DOHH2 (cell line): ENCODE measurements at regions not wholly inside any gene's neighbourhood (a gene's known extent, or its start where the extent isn't known, plus 50 kb on each side); places are given as distances from the start of the nearest gene placed in this dataset.
"Not testable (repeated sequence)": the region's sequence is repeated elsewhere in the genome, so short reads cannot be mapped to it uniquely, and the experiment has no call there.

Source experiments
- H3F3A ChIP-seq: fragments of 200-600 bp; sonication (generic), shearing (Covaris generic); 2 replicates; pipeline ENCODE4 v1.6.0; 2016; ENCODE audit warnings: antibody characterized with exemption, mild to moderate bottlenecking; ENCODE audit not compliant: control insufficient read depth, insufficient read depth
- H3K27ac ChIP-seq: fragments of 200-600 bp; sonication (generic); 2 replicates; pipeline ENCODE4 v1.5.1; 2014; ENCODE audit warnings: low read depth, mild to moderate bottlenecking, low read length, moderate library complexity
- H3K27me3 ChIP-seq: fragments of 200-600 bp; sonication (generic); 2 replicates; pipeline ENCODE4 v1.6.1; 2014; ENCODE audit warnings: mild to moderate bottlenecking, low read length, mixed read lengths; ENCODE audit not compliant: control insufficient read depth
- H3K36me3 ChIP-seq: fragments of 200-600 bp; sonication (generic); 2 replicates; pipeline ENCODE4 v1.6.1; 2014; ENCODE audit warnings: mild to moderate bottlenecking, low read length, moderate library complexity, mixed read lengths; ENCODE audit not compliant: control insufficient read depth
- H3K4me1 ChIP-seq: fragments of 200-600 bp; sonication (generic); 2 replicates; pipeline ENCODE4 v1.6.1; 2014; ENCODE audit warnings: mild to moderate bottlenecking, low read length, mixed read lengths; ENCODE audit not compliant: control insufficient read depth
- H3K4me2 ChIP-seq: fragments of 200-600 bp; sonication (generic); 2 replicates; pipeline ENCODE4 v1.6.0; 2014; ENCODE audit warnings: mild to moderate bottlenecking, low read length, moderate library complexity
- H3K4me3 ChIP-seq: fragments of 200-600 bp; sonication (generic); 2 replicates; pipeline ENCODE4 v1.5.1; 2014; ENCODE audit warnings: mild to moderate bottlenecking, low read length, mixed read lengths
- H3K79me2 ChIP-seq: fragments of 200-600 bp; sonication (generic); 2 replicates; pipeline ENCODE4 v1.6.1; 2014; ENCODE audit warnings: mild to moderate bottlenecking, low read length, mixed read lengths; ENCODE audit not compliant: control insufficient read depth
- H3K9me2 ChIP-seq: fragments of 200-600 bp; sonication (generic); replicated peaks from 2 replicates; pipeline ENCODE4 v1.6.1; 2014; ENCODE audit warnings: mild to moderate bottlenecking, low read length, mixed read lengths; ENCODE audit not compliant: control insufficient read depth
- H3K9me3 ChIP-seq: fragments of 200-600 bp; sonication (generic); 2 replicates; pipeline ENCODE4 v1.6.1; 2014; ENCODE audit warnings: antibody characterized with exemption, low read length, mixed read lengths; ENCODE audit not compliant: control insufficient read depth, insufficient read depth
- H4K20me1 ChIP-seq: fragments of 200-600 bp; sonication (generic); 2 replicates; pipeline ENCODE4 v1.6.0; 2014; ENCODE audit warnings: low read depth, mild to moderate bottlenecking, antibody characterized with exemption, low read length, moderate library complexity; ENCODE audit not compliant: control insufficient read depth, insufficient read depth
- EZH2phosphoT487 ChIP-seq: fragments of 200-600 bp; sonication (generic); IDR thresholded peaks from 2 replicates; pipeline ENCODE4 v1.6.1; 2017; ENCODE audit warnings: borderline replicate concordance, mild to moderate bottlenecking, antibody characterized with exemption, low read length, moderate library complexity, mixed read lengths
- TF ChIP-seq, protein P1 (sequence below): fragments of 200-600 bp; sonication (generic); IDR thresholded peaks from one replicate; pipeline ENCODE4 v1.5.1; 2014; ENCODE audit warnings: antibody characterized with exemption, mild to moderate bottlenecking, low read depth, low read length; ENCODE audit not compliant: poor library complexity, severe bottlenecking

DNA sequence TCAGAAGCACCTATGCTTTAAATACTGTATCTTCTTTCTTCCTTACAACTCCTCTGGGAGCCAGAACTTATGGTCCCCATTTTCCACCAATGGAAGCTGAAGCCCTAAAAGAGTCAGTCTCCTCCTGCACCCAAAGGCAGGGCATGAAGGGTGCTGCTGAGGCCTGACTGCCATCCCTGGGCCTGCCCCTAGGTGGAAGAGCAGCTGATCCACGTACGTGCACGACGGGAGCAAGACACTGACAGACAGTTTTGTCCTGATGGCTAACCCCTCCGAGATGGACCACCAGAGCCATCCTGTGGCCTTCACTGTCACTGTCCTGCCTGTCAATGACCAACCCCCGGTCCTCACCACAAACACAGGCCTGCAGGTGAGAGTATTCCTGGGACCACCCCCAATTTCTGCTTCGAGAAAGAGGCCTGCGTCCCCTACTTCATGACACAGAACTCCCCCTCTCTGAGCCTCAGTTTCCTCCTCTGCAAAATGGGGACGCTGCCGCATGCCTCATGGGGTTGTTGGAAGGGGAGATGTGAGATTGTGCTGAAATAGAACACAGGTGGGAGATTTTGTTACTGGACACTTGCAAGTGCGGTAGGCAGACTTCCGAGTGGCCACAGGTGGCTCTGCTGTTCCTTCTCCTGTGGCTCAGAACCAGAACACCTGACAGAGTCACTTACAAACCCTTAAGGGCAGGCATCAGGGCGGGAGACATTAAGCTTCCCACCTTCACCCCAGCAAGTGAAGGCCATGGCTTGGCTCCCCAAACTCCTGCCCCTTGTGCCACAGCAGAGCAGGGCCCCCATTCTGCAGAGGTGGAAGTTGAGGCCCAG, 175.4 kb downstream of the TBC1D2B start:
- Histone ChIP-seq H3K9me3 (no peaks in the 10 kb centered on the region), H3K4me2 (no peak overlapping the region), H4K20me1 (0 out of 2 replicates have a peak, but pooled peaks cover 3% of the 10 kb centered on the region), H3K4me3 (no peak overlapping the region), H3K4me1 (no peaks in the 10 kb centered on the region), H3F3A (no peaks in the 10 kb centered on the region), H3K27ac (no peak overlapping the region), H3K9me2 (no peaks in the 10 kb centered on the region), H3K79me2 (no peaks in the 10 kb centered on the region), H3K27me3 (no peaks in the 10 kb centered on the region), H3K36me3 (no peaks in the 10 kb centered on the region)
- TF ChIP-seq, protein P1, sequence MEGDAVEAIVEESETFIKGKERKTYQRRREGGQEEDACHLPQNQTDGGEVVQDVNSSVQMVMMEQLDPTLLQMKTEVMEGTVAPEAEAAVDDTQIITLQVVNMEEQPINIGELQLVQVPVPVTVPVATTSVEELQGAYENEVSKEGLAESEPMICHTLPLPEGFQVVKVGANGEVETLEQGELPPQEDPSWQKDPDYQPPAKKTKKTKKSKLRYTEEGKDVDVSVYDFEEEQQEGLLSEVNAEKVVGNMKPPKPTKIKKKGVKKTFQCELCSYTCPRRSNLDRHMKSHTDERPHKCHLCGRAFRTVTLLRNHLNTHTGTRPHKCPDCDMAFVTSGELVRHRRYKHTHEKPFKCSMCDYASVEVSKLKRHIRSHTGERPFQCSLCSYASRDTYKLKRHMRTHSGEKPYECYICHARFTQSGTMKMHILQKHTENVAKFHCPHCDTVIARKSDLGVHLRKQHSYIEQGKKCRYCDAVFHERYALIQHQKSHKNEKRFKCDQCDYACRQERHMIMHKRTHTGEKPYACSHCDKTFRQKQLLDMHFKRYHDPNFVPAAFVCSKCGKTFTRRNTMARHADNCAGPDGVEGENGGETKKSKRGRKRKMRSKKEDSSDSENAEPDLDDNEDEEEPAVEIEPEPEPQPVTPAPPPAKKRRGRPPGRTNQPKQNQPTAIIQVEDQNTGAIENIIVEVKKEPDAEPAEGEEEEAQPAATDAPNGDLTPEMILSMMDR, result no peak
- TF ChIP-seq EZH2phosphoT487, result no peak

DNA sequence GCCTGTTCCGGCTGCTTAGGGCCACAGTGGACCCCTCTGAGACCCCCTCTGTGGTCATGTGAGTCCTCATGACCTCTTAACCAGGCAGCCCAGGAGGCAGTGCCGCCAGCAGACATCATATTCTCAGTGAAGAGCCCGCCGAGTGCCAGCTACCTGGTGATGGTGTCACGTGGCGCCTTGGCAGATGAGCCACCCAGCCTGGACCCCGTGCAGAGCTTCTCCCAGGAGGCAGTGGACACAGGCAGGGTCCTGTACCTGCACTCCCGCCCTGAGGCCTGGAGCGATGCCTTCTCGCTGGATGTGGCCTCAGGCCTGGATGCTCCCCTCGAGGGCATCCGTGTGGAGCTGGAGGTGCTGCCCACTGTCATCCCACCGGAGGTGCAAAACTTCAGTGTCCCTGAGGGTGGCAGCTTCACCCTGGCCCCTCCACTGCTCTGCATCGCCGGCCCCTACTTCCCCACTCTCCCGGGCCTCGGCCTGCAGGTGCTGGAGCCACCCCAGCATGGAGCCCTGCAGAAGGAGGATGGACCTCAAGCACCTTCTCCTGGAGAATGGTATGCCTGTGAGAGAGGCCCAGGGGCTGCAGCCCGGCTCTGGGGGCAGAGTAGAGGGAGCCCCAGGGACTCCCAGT, 176.1 kb downstream of the TBC1D2B start:
- Histone ChIP-seq H3K9me3 (no peaks in the 10 kb centered on the region), H3K27ac (no peak overlapping the region), H3K9me2 (no peaks in the 10 kb centered on the region), H3K4me1 (no peaks in the 10 kb centered on the region), H3K36me3 (no peaks in the 10 kb centered on the region), H3F3A (no peaks in the 10 kb centered on the region), H3K27me3 (no peaks in the 10 kb centered on the region), H3K79me2 (no peaks in the 10 kb centered on the region), H3K4me3 (no peak overlapping the region), H4K20me1 (0 out of 2 replicates have a peak, but pooled peaks cover 3% of the 10 kb centered on the region), H3K4me2 (no peak overlapping the region)
- TF ChIP-seq, protein P1, result no peak
- no peak for TF ChIP-seq EZH2phosphoT487

DNA sequence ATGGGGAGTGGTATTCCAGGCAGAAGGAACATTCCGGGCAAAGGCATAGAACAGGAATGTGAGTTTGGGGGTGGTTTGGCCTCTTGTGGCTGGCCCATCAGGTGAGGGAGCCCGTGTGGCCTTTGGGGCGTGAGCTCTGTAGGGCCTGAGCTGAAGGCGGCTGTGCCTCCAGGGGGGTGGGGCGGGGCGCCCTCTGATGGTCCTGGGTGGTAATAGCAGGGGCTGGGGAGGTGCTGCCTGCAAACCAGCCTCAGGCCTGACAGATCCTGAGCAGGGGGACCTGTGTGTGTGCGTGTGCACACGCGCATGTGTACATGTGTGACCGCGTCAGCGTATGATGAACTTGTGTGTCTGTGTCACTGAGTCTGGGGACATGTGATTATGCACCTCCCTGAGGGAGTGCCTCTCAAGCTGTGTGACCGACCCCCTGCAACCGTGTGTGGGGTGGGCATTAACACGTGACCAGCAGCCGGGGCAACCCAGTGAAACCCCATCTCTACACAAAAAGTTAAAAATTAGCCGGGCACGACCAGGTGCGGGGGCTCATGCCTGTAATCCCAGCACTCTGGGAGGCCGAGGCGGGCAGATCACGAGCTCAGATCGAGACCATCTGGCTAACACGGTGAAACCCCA, 177.1 kb downstream of the TBC1D2B start:
- not testable (repeated sequence) for H3K9me3 ChIP-seq, H3K9me2 ChIP-seq, H3K79me2 ChIP-seq, H3K27me3 ChIP-seq, H4K20me1 ChIP-seq, H3F3A ChIP-seq, H3K4me2 ChIP-seq, H3K27ac ChIP-seq, H3K4me3 ChIP-seq, H3K4me1 ChIP-seq, H3K36me3 ChIP-seq
- TF ChIP-seq, protein P1, result peak; percentile 63

DNA sequence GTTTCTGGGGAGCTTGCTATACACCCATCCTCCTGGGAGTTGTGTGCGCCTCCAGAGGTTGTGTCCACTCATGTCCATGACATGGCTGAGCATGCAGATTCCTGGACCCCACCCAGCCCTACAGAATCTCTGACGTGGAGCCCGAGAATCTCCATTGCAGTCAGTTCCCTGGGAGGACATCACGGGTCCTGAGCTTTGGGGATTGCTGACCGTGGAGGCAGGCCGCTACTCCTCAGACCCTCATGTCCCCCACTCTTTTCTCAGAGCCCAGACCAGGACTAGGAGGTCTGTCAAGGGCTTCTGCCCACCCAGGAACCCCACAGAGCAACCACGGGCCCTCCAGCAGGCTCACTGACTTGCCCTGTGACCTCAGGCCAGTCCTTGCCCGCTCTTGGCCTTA, 177.7 kb downstream of the TBC1D2B start:
- not testable (repeated sequence) for H3F3A ChIP-seq, H3K27me3 ChIP-seq, H4K20me1 ChIP-seq, H3K9me3 ChIP-seq, H3K79me2 ChIP-seq, H3K4me2 ChIP-seq, H3K27ac ChIP-seq, H3K9me2 ChIP-seq, H3K4me3 ChIP-seq, H3K4me1 ChIP-seq, H3K36me3 ChIP-seq
